ENCODE measurements at regions not wholly inside any gene's neighbourhood (a gene's known extent, or its start where the extent isn't known, plus 50 kb on each side); places are given as distances from the start of the nearest gene placed in this dataset.

DNA sequence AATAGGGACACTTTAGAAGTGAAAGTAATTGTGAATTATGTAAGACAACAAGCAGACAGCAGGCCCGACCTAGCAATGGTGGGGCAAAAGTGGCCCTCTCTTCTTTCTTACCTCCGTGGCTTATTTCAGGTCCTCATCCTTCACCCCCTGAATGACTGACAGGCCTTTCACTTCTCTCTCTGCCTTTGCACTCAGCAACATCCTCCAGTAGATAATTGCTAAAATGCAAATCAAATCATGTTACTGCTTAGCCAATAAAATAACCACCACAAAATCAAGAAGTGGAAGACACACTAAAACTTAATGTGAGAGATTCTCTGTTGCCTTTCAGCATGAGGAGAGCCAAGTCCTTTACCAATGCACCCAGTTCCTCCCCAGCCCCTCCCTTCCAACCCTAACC, 274.6 kb upstream of the ZNF32 start (continued):
- TF ChIP-seq, protein P1, sequence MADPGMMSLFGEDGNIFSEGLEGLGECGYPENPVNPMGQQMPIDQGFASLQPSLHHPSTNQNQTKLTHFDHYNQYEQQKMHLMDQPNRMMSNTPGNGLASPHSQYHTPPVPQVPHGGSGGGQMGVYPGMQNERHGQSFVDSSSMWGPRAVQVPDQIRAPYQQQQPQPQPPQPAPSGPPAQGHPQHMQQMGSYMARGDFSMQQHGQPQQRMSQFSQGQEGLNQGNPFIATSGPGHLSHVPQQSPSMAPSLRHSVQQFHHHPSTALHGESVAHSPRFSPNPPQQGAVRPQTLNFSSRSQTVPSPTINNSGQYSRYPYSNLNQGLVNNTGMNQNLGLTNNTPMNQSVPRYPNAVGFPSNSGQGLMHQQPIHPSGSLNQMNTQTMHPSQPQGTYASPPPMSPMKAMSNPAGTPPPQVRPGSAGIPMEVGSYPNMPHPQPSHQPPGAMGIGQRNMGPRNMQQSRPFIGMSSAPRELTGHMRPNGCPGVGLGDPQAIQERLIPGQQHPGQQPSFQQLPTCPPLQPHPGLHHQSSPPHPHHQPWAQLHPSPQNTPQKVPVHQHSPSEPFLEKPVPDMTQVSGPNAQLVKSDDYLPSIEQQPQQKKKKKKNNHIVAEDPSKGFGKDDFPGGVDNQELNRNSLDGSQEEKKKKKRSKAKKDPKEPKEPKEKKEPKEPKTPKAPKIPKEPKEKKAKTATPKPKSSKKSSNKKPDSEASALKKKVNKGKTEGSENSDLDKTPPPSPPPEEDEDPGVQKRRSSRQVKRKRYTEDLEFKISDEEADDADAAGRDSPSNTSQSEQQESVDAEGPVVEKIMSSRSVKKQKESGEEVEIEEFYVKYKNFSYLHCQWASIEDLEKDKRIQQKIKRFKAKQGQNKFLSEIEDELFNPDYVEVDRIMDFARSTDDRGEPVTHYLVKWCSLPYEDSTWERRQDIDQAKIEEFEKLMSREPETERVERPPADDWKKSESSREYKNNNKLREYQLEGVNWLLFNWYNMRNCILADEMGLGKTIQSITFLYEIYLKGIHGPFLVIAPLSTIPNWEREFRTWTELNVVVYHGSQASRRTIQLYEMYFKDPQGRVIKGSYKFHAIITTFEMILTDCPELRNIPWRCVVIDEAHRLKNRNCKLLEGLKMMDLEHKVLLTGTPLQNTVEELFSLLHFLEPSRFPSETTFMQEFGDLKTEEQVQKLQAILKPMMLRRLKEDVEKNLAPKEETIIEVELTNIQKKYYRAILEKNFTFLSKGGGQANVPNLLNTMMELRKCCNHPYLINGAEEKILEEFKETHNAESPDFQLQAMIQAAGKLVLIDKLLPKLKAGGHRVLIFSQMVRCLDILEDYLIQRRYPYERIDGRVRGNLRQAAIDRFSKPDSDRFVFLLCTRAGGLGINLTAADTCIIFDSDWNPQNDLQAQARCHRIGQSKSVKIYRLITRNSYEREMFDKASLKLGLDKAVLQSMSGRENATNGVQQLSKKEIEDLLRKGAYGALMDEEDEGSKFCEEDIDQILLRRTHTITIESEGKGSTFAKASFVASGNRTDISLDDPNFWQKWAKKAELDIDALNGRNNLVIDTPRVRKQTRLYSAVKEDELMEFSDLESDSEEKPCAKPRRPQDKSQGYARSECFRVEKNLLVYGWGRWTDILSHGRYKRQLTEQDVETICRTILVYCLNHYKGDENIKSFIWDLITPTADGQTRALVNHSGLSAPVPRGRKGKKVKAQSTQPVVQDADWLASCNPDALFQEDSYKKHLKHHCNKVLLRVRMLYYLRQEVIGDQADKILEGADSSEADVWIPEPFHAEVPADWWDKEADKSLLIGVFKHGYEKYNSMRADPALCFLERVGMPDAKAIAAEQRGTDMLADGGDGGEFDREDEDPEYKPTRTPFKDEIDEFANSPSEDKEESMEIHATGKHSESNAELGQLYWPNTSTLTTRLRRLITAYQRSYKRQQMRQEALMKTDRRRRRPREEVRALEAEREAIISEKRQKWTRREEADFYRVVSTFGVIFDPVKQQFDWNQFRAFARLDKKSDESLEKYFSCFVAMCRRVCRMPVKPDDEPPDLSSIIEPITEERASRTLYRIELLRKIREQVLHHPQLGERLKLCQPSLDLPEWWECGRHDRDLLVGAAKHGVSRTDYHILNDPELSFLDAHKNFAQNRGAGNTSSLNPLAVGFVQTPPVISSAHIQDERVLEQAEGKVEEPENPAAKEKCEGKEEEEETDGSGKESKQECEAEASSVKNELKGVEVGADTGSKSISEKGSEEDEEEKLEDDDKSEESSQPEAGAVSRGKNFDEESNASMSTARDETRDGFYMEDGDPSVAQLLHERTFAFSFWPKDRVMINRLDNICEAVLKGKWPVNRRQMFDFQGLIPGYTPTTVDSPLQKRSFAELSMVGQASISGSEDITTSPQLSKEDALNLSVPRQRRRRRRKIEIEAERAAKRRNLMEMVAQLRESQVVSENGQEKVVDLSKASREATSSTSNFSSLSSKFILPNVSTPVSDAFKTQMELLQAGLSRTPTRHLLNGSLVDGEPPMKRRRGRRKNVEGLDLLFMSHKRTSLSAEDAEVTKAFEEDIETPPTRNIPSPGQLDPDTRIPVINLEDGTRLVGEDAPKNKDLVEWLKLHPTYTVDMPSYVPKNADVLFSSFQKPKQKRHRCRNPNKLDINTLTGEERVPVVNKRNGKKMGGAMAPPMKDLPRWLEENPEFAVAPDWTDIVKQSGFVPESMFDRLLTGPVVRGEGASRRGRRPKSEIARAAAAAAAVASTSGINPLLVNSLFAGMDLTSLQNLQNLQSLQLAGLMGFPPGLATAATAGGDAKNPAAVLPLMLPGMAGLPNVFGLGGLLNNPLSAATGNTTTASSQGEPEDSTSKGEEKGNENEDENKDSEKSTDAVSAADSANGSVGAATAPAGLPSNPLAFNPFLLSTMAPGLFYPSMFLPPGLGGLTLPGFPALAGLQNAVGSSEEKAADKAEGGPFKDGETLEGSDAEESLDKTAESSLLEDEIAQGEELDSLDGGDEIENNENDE (IDR thresholded peaks at IDR 0.05; ENCODE audit: insufficient replicate concordance, low read length): no peak
- TF ChIP-seq, protein P2, sequence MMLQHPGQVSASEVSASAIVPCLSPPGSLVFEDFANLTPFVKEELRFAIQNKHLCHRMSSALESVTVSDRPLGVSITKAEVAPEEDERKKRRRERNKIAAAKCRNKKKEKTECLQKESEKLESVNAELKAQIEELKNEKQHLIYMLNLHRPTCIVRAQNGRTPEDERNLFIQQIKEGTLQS (IDR thresholded peaks at IDR 0.05; ENCODE audit: insufficient read depth, low read depth, low read length): no peak
- no peak for TF ChIP-seq EGR1 (IDR thresholded peaks at IDR 0.05; ENCODE audit: borderline replicate concordance, low read depth, low read length)
- no peak for TF ChIP-seq EP300 (IDR thresholded peaks at IDR 0.05; ENCODE audit: borderline replicate concordance in 1 of 2, low read depth in 2 of 2, low read length in 2 of 2)
- no peak for TF ChIP-seq RNF2 (IDR thresholded peaks at IDR 0.05; ENCODE audit: borderline replicate concordance, low read depth, low read length, missing control alignments, poor library complexity, severe bottlenecking)
- TF ChIP-seq EZH2 (IDR thresholded peaks at IDR 0.05; ENCODE audit: low read depth, low read length, severe bottlenecking): no peak
- no peak for TF ChIP-seq SIRT6 (IDR thresholded peaks at IDR 0.05; ENCODE audit: low read length)
- TF ChIP-seq SP1 (IDR thresholded peaks at IDR 0.05; ENCODE audit: low read depth, low read length): no peak

Data from H1 (cell line).